Upper lobe of right lung (tissue), 1 donor: ENCODE measurements at regions not wholly inside any gene's neighbourhood (a gene's known extent, or its start where the extent isn't known, plus 50 kb on each side); places are given as distances from the start of the nearest gene placed in this dataset.
"Not testable (repeated sequence)": the region's sequence is repeated elsewhere in the genome, so short reads cannot be mapped to it uniquely, and the experiment has no call there.

Experiments used
- ATAC-seq: fragments of 200-7000 bp; cut with Tn5 transposase; one replicate; pipeline ENCODE4 v1.9.1; 2020; ENCODE audit warnings: mild to moderate bottlenecking, moderate library complexity
- DNase-seq: peaks from one replicate; pipeline ENCODE4 v3.0.0-alpha.2; 2020
- H3K27ac ChIP-seq: fragments of 200-600 bp; one replicate; pipeline ENCODE4 v1.8.0; 2022
- H3K27me3 ChIP-seq: fragments of 200-600 bp; one replicate; pipeline ENCODE4 v1.8.0; 2022; ENCODE audit warnings: mild to moderate bottlenecking
- H3K36me3 ChIP-seq: fragments of 200-600 bp; one replicate; pipeline ENCODE4 v1.8.0; 2022
- H3K4me1 ChIP-seq: fragments of 200-600 bp; one replicate; pipeline ENCODE4 v1.8.0; 2022
- H3K4me3 ChIP-seq: fragments of 200-600 bp; one replicate; pipeline ENCODE4 v1.8.0; 2022; ENCODE audit warnings: mild to moderate bottlenecking
- H3K9me3 ChIP-seq: fragments of 200-600 bp; one replicate; pipeline ENCODE4 v1.8.0; 2022
- intact Hi-C: fragments of 100-400 bp; cut with DNase I; formaldehyde crosslinking; loops from one replicate; pipeline ENCODE4 v1.11.0; 2022
- TF ChIP-seq, protein P1 (sequence below): fragments of 200-600 bp; IDR thresholded peaks from one replicate; pipeline ENCODE4 v1.8.0; 2022; ENCODE audit warnings: antibody characterized with exemption
- donor health status: DM: no; HTN: yes; CAD: no; lungs with severe emphysema.

- Histone ChIP-seq H3K4me3 (no peak overlapping the region), H3K9me3 (no peaks in the 10 kb centered on the region), H3K4me1 (no peaks in the 10 kb centered on the region), H3K27me3 (no peaks in the 10 kb centered on the region), H3K36me3 (no peaks in the 10 kb centered on the region), H3K27ac (no peak overlapping the region)
- DNase-seq (no peak), ATAC-seq (no peak)
- TF ChIP-seq, protein P1, sequence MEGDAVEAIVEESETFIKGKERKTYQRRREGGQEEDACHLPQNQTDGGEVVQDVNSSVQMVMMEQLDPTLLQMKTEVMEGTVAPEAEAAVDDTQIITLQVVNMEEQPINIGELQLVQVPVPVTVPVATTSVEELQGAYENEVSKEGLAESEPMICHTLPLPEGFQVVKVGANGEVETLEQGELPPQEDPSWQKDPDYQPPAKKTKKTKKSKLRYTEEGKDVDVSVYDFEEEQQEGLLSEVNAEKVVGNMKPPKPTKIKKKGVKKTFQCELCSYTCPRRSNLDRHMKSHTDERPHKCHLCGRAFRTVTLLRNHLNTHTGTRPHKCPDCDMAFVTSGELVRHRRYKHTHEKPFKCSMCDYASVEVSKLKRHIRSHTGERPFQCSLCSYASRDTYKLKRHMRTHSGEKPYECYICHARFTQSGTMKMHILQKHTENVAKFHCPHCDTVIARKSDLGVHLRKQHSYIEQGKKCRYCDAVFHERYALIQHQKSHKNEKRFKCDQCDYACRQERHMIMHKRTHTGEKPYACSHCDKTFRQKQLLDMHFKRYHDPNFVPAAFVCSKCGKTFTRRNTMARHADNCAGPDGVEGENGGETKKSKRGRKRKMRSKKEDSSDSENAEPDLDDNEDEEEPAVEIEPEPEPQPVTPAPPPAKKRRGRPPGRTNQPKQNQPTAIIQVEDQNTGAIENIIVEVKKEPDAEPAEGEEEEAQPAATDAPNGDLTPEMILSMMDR: no peak
- intact Hi-C loops: no loop called here
Measured at GRCh38 chr2:13666582-13667414, 950.1 kb downstream of the TRIB2 start.

- DNase-seq (no peak), ATAC-seq (no peak)
- Histone ChIP-seq H3K4me3 (no peak overlapping the region), H3K9me3 (no peaks in the 10 kb centered on the region), H3K27me3 (no peaks in the 10 kb centered on the region), H3K27ac (no peak overlapping the region), H3K4me1 (no peaks in the 10 kb centered on the region), H3K36me3 (no peaks in the 10 kb centered on the region)
- intact Hi-C loops: no loop called here
- TF ChIP-seq, protein P1: no peak
Measured at GRCh38 chr2:13667415-13667757, 950.6 kb downstream of the TRIB2 start.

DNA sequence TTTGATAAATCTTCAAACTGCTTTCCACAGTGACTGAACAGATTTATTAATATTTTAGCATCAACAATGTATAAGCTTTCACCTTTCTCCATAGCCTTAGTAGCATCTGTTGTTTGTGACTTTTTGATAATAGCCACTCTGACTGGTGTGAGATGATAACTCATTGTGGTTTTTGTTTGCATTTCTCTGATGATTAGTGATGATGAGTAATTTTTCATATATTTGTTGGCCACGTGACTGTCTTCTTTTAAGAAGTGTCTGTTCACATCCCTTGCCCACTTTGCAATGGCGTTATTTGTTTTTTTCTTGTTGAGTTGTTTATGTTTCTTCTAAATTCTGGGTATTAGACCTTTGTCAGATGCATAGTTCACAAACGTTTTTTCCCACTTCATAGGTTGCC is 952.9 kb downstream of the TRIB2 start:
- ATAC-seq: no peak
- H3K27me3 ChIP-seq: no peaks in the 10 kb centered on the region
- H3K4me3 ChIP-seq: no peak overlapping the region
- no peaks in the 10 kb centered on the region for H3K4me1 ChIP-seq
- no peak overlapping the region for H3K27ac ChIP-seq
- H3K9me3 ChIP-seq: no peaks in the 10 kb centered on the region
- no peaks in the 10 kb centered on the region for H3K36me3 ChIP-seq
- intact Hi-C loops: no loop called here
- TF ChIP-seq, protein P1: no peak
- DNase-seq: no peak

DNA sequence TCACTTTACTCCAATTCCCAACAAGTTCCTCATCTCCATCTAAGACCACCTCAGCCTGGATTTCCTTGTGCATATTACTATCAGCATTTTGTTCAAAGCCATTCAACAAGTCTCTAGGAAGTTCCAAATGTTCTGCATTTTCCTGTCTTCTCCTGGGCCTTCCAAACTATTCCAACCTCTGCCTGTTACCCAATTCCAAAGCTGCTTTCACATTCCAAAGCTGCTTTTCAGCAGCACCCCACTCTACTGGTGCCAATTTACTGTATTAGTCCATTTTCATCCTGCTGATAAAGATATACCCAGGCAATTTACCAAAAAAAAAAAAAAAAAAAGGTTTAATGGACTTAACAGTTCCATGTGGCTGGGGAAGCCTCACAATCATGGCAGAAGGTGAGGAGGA is 957.1 kb downstream of the TRIB2 start:
- DNase-seq, H3K27me3 ChIP-seq, H3K36me3 ChIP-seq, ATAC-seq, H3K4me3 ChIP-seq, H3K27ac ChIP-seq, H3K9me3 ChIP-seq, H3K4me1 ChIP-seq, intact Hi-C loops: not testable (repeated sequence)

- Histone ChIP-seq H3K9me3 (no peaks in the 10 kb centered on the region), H3K27me3 (no peaks in the 10 kb centered on the region), H3K36me3 (no peaks in the 10 kb centered on the region), H3K27ac (no peak overlapping the region), H3K4me3 (no peak overlapping the region), H3K4me1 (no peaks in the 10 kb centered on the region)
- TF ChIP-seq, protein P1: no peak
- ATAC-seq: no peak
- intact Hi-C loops: no loop called here
- no peak for DNase-seq
Measured at GRCh38 chr2:13676269-13676668, 956.2 kb upstream of the LRATD1 start.

DNA sequence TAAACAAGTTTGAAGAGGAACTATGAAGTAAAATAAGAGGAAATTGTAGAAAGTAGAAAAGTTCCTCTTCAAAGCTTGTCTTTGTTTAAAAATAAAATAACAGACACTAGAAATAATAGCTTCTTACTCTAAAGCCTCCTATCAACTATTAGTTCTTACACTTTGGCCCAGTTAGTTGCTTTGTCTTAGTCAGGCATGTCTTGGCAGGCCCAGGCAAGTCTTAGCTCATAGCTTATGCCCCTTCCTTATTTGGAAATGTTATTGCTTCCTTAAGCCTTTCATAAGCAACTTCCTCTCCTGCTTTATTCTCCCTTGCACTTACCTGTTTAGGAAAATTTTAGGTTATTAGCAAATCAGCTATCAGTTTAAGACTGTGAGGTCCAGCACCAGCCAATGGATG is 950.6 kb upstream of the LRATD1 start:
- no peak for ATAC-seq

More for the DNA sequence above, 950.6 kb upstream of the LRATD1 start:
- TF ChIP-seq, protein P1: no peak
- Histone ChIP-seq H3K4me3 (no peak overlapping the region), H3K36me3 (no peaks in the 10 kb centered on the region), H3K9me3 (peaks cover 8% of the 10 kb centered on the region), H3K4me1 (no peaks in the 10 kb centered on the region), H3K27ac (no peak overlapping the region), H3K27me3 (no peaks in the 10 kb centered on the region)
- intact Hi-C loops: no loop called here
- DNase-seq: no peak
